ENCODE measurements at regions not wholly inside any gene's neighbourhood (a gene's known extent, or its start where the extent isn't known, plus 50 kb on each side); places are given as distances from the start of the nearest gene placed in this dataset.

- no peak for DNase-seq (ENCODE audit: low spot score)
These were observed 134.3 kb upstream of the DSEL start for GRCh38 chr18:67650686-67651385.

- DNase-seq (ENCODE audit: low spot score) = no peak
These were observed 130.4 kb upstream of the DSEL start for GRCh38 chr18:67646890-67647289.

- DNase-seq (ENCODE audit: low spot score) = no peak
These were observed 127.7 kb upstream of the DSEL start for GRCh38 chr18:67644226-67644625.

GRCh38 chr18:67639872-67640271, 123.4 kb upstream of the DSEL start:
- no peak for DNase-seq (ENCODE audit: low spot score)

- DNase-seq (ENCODE audit: low spot score) = no peak
These were observed 120.3 kb upstream of the DSEL start for GRCh38 chr18:67636597-67637385.

GRCh38 chr18:67634631-67635338, 118.3 kb upstream of the DSEL start:
- no peak for DNase-seq (ENCODE audit: low spot score)

- no peak for DNase-seq (ENCODE audit: low spot score)
These were observed 117.4 kb upstream of the DSEL start for GRCh38 chr18:67633939-67634338.

GRCh38 chr18:67621906-67622305, 105.4 kb upstream of the DSEL start:
- DNase-seq (ENCODE audit: low spot score) = no peak

GRCh38 chr18:67621049-67621713, 104.7 kb upstream of the DSEL start:
- DNase-seq (ENCODE audit: low spot score) = no peak

GRCh38 chr18:67618061-67618460, 101.5 kb upstream of the DSEL start:
- DNase-seq (ENCODE audit: low spot score) = no peak

- no peak for DNase-seq (ENCODE audit: low spot score)
These were observed 99.4 kb upstream of the DSEL start for GRCh38 chr18:67615876-67616275.

- DNase-seq (ENCODE audit: low spot score) = no peak
These were observed 97.2 kb upstream of the DSEL start for GRCh38 chr18:67613731-67614130.

GRCh38 chr18:67612281-67612680, 95.8 kb upstream of the DSEL start:
- DNase-seq (ENCODE audit: low spot score) = no peak

- DNase-seq (ENCODE audit: low spot score) = peak; percentile 22
These were observed 92.2 kb upstream of the DSEL start for GRCh38 chr18:67608615-67609273.

- no peak for DNase-seq (ENCODE audit: low spot score)
These were observed 91.7 kb upstream of the DSEL start for GRCh38 chr18:67608191-67608590.

GRCh38 chr18:67600181-67601180, 84.0 kb upstream of the DSEL start:
- peak; percentile 48 for DNase-seq (ENCODE audit: low spot score)

- DNase-seq (ENCODE audit: low spot score) = no peak
These were observed 82.8 kb upstream of the DSEL start for GRCh38 chr18:67599277-67599676.

- no peak for DNase-seq (ENCODE audit: low spot score)
These were observed 81.2 kb upstream of the DSEL start for GRCh38 chr18:67597759-67598158.

GRCh38 chr18:67596003-67596402, 79.5 kb upstream of the DSEL start:
- no peak for DNase-seq (ENCODE audit: low spot score)

- DNase-seq (ENCODE audit: low spot score) = no peak
These were observed 74.1 kb upstream of the DSEL start for GRCh38 chr18:67590571-67591141.

Data from AG08396 (cell line).